ENCODE measurements at regions not wholly inside any gene's neighbourhood (a gene's known extent, or its start where the extent isn't known, plus 50 kb on each side); places are given as distances from the start of the nearest gene placed in this dataset.

DNA sequence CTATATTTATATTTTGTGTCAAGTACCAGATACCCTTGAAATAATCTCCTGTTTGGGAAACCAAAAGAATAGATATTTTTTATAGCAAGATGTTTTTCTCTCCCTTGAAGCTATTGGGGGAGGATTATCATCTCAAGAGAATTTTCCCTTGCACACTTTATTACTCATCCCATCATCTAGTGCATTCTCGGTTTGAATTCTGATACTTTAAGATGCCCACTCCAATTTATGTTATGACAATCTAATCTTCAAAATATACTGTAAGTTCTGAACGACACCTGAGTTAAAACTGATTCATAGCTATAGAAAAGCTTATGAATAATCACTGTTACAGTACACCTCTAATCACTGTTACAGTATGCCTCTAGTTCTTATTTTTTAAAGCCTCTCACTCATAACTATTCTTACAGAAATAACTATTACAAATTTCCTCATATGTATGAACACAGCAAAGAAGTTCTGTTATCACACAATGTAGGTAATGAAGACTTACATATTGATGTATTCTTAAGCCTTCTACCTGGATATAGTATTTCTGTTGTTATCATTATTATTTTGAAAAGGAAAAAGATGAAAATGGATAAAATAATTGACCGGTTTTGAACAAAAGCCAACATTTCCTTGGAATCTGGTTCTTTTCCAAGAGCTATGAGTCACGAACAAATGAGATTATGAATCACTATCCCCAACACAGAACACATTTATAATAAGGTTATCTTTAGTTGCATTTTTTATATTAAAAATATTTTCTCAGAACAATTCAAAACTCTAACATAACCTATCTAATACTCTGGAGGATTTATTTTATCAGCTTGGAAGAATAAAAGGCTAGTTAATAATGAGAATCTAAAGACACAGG lies 72.3 kb upstream of the FAM13C start:
- peaks cover 23% of the 10 kb centered on the region for H3F3A ChIP-seq (replicated peaks; ENCODE audit: insufficient read depth)
- H2AFZ ChIP-seq (ENCODE audit: low read depth): no peak overlapping the region
- H3K4me1 ChIP-seq (ENCODE audit: control insufficient read depth in 1 of 2, insufficient read depth in 2 of 2, low read depth in 1 of 2, low read length in 1 of 2): peaks cover 12 to 39% of the 10 kb centered on the region in 2 experiments
- H3K9me3 ChIP-seq: no peaks in the 10 kb centered on the region
- no peaks in the 10 kb centered on the region for H3K9me2 ChIP-seq
- WGBS (ENCODE audit: low lambda C conversion rate): under 1% methylated on average over 4 of the region's 4 CpGs
- H3K79me2 ChIP-seq (ENCODE audit: insufficient read depth): no peaks in the 10 kb centered on the region
- peak overlapping the region; percentile 60 for H3K4me2 ChIP-seq
- CTCF ChIA-PET: interaction anchor here (1.3 to 1.4 kb wide), 2 partner anchors 146 to 188 kb away, joined by 4 to 5 read pairs; no protein-coding TSS in a partner anchor
- no peak overlapping the region for H3K4me3 ChIP-seq (ENCODE audit: low read depth in 2 of 2, low read length in 1 of 2)
- DNase-seq: no peak
- H3K27ac ChIP-seq (ENCODE audit: low read depth in 2 of 2, low read length in 1 of 2): peak overlapping the region; percentile 83 to 92
- H4K20me1 ChIP-seq (ENCODE audit: insufficient read depth): no peaks in the 10 kb centered on the region
- H3K27me3 ChIP-seq (ENCODE audit: insufficient read depth): no peaks in the 10 kb centered on the region
- H3K36me3 ChIP-seq (replicated peaks in 1 of 2; ENCODE audit: control insufficient read depth in 1 of 2, insufficient read depth in 2 of 2, low read length in 1 of 2): no peaks in the 10 kb centered on the region
- peak overlapping the region; percentile 20; the same call in 1 of the 2 replicates for H3K9ac ChIP-seq
- POLR2A ChIA-PET: no interaction called here
- no peak for TF ChIP-seq REST (IDR thresholded peaks at IDR 0.05; ENCODE audit: low read depth, low read length)
- TF ChIP-seq, protein P1, sequence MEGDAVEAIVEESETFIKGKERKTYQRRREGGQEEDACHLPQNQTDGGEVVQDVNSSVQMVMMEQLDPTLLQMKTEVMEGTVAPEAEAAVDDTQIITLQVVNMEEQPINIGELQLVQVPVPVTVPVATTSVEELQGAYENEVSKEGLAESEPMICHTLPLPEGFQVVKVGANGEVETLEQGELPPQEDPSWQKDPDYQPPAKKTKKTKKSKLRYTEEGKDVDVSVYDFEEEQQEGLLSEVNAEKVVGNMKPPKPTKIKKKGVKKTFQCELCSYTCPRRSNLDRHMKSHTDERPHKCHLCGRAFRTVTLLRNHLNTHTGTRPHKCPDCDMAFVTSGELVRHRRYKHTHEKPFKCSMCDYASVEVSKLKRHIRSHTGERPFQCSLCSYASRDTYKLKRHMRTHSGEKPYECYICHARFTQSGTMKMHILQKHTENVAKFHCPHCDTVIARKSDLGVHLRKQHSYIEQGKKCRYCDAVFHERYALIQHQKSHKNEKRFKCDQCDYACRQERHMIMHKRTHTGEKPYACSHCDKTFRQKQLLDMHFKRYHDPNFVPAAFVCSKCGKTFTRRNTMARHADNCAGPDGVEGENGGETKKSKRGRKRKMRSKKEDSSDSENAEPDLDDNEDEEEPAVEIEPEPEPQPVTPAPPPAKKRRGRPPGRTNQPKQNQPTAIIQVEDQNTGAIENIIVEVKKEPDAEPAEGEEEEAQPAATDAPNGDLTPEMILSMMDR (IDR thresholded peaks at IDR 0.05): no peak
- TF ChIP-seq FOXJ3 (CRISPR knock-in tag; IDR thresholded peaks at IDR 0.05): no peak
- TF ChIP-seq FOXM1 (IDR thresholded peaks at IDR 0.05; ENCODE audit: low read depth): no peak
- TF ChIP-seq FOSL2 (IDR thresholded peaks at IDR 0.05; ENCODE audit: borderline replicate concordance, low read depth): peak; percentile 94
- peak; percentile 76 for TF ChIP-seq TCF12 (IDR thresholded peaks at IDR 0.05)
- TF ChIP-seq RCOR1 (IDR thresholded peaks at IDR 0.05; ENCODE audit: low read length): no peak
- no peak for TF ChIP-seq TAF1 (IDR thresholded peaks at IDR 0.05; ENCODE audit: borderline replicate concordance, low read depth, low read length)
- TF ChIP-seq NFIC (IDR thresholded peaks at IDR 0.05; ENCODE audit: borderline replicate concordance): peak; percentile 96
- TF ChIP-seq MXI1 (IDR thresholded peaks at IDR 0.05; ENCODE audit: low read depth, low read length): no peak
- no peak for TF ChIP-seq EZH2phosphoT487 (IDR thresholded peaks at IDR 0.05; ENCODE audit: borderline replicate concordance, low read depth)
- no peak for TF ChIP-seq SIN3A (IDR thresholded peaks at IDR 0.05; ENCODE audit: borderline replicate concordance, low read depth, low read length)
- 0 out of 2 replicates have a peak, but pooled peaks have one; percentile 13 for TF ChIP-seq MEF2A (IDR thresholded peaks at IDR 0.05; ENCODE audit: borderline replicate concordance, low read depth)
- TF ChIP-seq ELF1 (IDR thresholded peaks at IDR 0.05): no peak
- no peak for TF ChIP-seq GATA2 (CRISPR knock-in tag; IDR thresholded peaks at IDR 0.05)
- no peak for TF ChIP-seq TEAD4 (IDR thresholded peaks at IDR 0.05; ENCODE audit: borderline replicate concordance, insufficient read depth)
- no peak for TF ChIP-seq RXRA (IDR thresholded peaks at IDR 0.05; ENCODE audit: borderline replicate concordance, low read depth)
- no peak for TF ChIP-seq YY1 (IDR thresholded peaks at IDR 0.05; ENCODE audit: low read depth)
- no peak for TF ChIP-seq USF2 (IDR thresholded peaks at IDR 0.05; ENCODE audit: borderline replicate concordance, low read depth, low read length)
- no peak for TF ChIP-seq RFX5 (IDR thresholded peaks at IDR 0.05; ENCODE audit: low read length)
- TF ChIP-seq ZBTB33 (IDR thresholded peaks at IDR 0.05; ENCODE audit: borderline replicate concordance, low read depth): no peak
- no peak for TF ChIP-seq CHD2 (IDR thresholded peaks at IDR 0.05; ENCODE audit: low read length, partially characterized antibody)
- TF ChIP-seq, protein P2, sequence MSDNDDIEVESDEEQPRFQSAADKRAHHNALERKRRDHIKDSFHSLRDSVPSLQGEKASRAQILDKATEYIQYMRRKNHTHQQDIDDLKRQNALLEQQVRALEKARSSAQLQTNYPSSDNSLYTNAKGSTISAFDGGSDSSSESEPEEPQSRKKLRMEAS (IDR thresholded peaks at IDR 0.05; ENCODE audit: low read depth): no peak
- TF ChIP-seq RAD21 (IDR thresholded peaks at IDR 0.05; ENCODE audit: low read length): no peak

Measured in SK-N-SH (cell line).